CD4-positive, CD25-positive, alpha-beta regulatory T cell (primary cell): ENCODE measurements at regions not wholly inside any gene's neighbourhood (a gene's known extent, or its start where the extent isn't known, plus 50 kb on each side); places are given as distances from the start of the nearest gene placed in this dataset.

Experiments used
- ATAC-seq, 2 donors: fragments of 150-1000 bp; cut with Tn5 transposase; one replicate each; pipeline ENCODE4 v1.10.0; 2021; ENCODE audit warnings: low read depth in 2 of 2, moderate number of reproducible peaks in 2 of 2, moderate library complexity in 1 of 2
- DNase-seq, 3 donors: peaks; one replicate each; pipeline versions ENCODE4 v3.0.0 to v3.0.0-alpha.2; 2012 to 2022; ENCODE audit warnings: mixed read lengths in 1 of 3
- H3K27ac ChIP-seq: one replicate; pipeline ENCODE4 v1.7.0; 2013; ENCODE audit warnings: mild to moderate bottlenecking, low read length; ENCODE audit not compliant: insufficient read depth, poor library complexity, severe bottlenecking
- H3K27me3 ChIP-seq: one replicate; pipeline ENCODE4 v1.7.0; 2013; ENCODE audit warnings: low read length; ENCODE audit not compliant: control insufficient read depth, insufficient read depth
- H3K36me3 ChIP-seq: one replicate; pipeline ENCODE4 v1.7.0; 2013; ENCODE audit warnings: mild to moderate bottlenecking, low read length, moderate library complexity; ENCODE audit not compliant: control insufficient read depth, insufficient read depth
- H3K4me1 ChIP-seq: 2 replicates; pipeline ENCODE4 v1.7.0; 2013; ENCODE audit warnings: mild to moderate bottlenecking, low read length; ENCODE audit not compliant: insufficient read depth, control insufficient read depth, poor library complexity, severe bottlenecking
- H3K4me3 ChIP-seq: one replicate; pipeline ENCODE4 v1.7.0; 2013; ENCODE audit warnings: low read depth, mild to moderate bottlenecking, low read length, moderate library complexity
- H3K9me3 ChIP-seq, 2 experiments: 1 replicate in 1 of 2; 2 replicates in 1 of 2; pipeline ENCODE4 v1.7.0; 2013; ENCODE audit warnings: low read length in 2 of 2, mild to moderate bottlenecking in 1 of 2, moderate library complexity in 1 of 2; ENCODE audit not compliant: control insufficient read depth in 2 of 2
- H3K27ac Mint-ChIP-seq, 3 donors: one replicate each; pipeline ENCODE4 v1.8.0; 2020 to 2022; ENCODE audit warnings: mild to moderate bottlenecking in 3 of 3, mixed read lengths in 3 of 3, moderate library complexity in 2 of 3
- H3K27me3 Mint-ChIP-seq: one replicate; pipeline ENCODE4 v1.8.0; 2022; ENCODE audit warnings: mild to moderate bottlenecking, mixed read lengths
- H3K36me3 Mint-ChIP-seq: one replicate; pipeline ENCODE4 v1.8.0; 2020; ENCODE audit warnings: mixed read lengths
- H3K4me1 Mint-ChIP-seq, 4 donors: one replicate each; pipeline ENCODE4 v1.8.0; 2020 to 2022; ENCODE audit warnings: mixed read lengths in 4 of 4, mild to moderate bottlenecking in 1 of 4
- H3K4me3 Mint-ChIP-seq, 4 donors: one replicate each; pipeline ENCODE4 v1.8.0; 2020 to 2022; ENCODE audit warnings: mild to moderate bottlenecking in 4 of 4, mixed read lengths in 4 of 4, moderate library complexity in 3 of 4
- H3K9me3 Mint-ChIP-seq, 7 donors: one replicate each; pipeline ENCODE4 v1.8.0; 2020 to 2022; ENCODE audit warnings: mixed read lengths in 7 of 7, mild to moderate bottlenecking in 3 of 7, moderate library complexity in 2 of 7

- no peak overlapping the region for H3K27ac Mint-ChIP-seq
- H3K27ac ChIP-seq: no peak overlapping the region
These were observed 466.7 kb upstream of the B3GAT1 start for GRCh38 chr11:134878785-134879184.

DNA sequence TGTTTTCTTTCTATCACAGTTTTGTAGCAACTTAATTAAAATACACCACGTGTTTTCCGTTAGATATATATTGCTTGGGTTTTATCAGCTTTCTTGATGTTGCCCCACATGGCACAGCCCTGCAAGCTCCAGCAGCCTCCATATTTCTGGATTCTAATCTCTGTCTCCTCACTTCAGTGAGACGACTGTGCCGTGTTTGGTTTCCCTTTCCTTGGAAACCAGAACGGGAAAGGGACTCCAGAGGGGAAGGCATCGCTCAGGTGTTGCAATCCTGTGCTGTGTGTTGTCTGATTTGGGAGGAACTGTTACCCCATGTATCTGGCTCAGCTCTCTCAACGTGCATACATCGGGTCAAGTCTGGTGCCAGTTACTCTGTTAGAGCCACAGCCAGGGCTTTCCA lies 464.2 kb upstream of the B3GAT1 start:
- H3K4me3 ChIP-seq: no peak overlapping the region
- H3K9me3 ChIP-seq: no peaks in the 10 kb centered on the region
- Mint-ChIP-seq H3K9me3 (no peaks in the 10 kb centered on the region), H3K4me3 (no peak overlapping the region), H3K27ac (no peak overlapping the region), H3K27me3 (peaks cover 10% of the 10 kb centered on the region), H3K36me3 (no peaks in the 10 kb centered on the region), H3K4me1 (no peaks in the 10 kb centered on the region)
- DNase-seq (no peak), ATAC-seq (no peak)
- H3K36me3 ChIP-seq: no peaks in the 10 kb centered on the region
- no peak overlapping the region for H3K27ac ChIP-seq
- no peaks in the 10 kb centered on the region for H3K4me1 ChIP-seq
- H3K27me3 ChIP-seq: no peaks in the 10 kb centered on the region

More at GRCh38 chr11:134878785-134879184, 466.7 kb upstream of the B3GAT1 start:
- Histone ChIP-seq H3K4me3 (no peak overlapping the region), H3K27me3 (no peaks in the 10 kb centered on the region), H3K4me1 (no peaks in the 10 kb centered on the region), H3K9me3 (no peaks in the 10 kb centered on the region), H3K36me3 (no peaks in the 10 kb centered on the region)
- no peaks in the 10 kb centered on the region for H3K36me3 Mint-ChIP-seq
- H3K4me3 Mint-ChIP-seq: no peak overlapping the region
- peaks cover 10% of the 10 kb centered on the region for H3K27me3 Mint-ChIP-seq
- ATAC-seq (no peak), DNase-seq (no peak)
- no peaks in the 10 kb centered on the region for H3K9me3 Mint-ChIP-seq
- no peaks in the 10 kb centered on the region for H3K4me1 Mint-ChIP-seq

DNA sequence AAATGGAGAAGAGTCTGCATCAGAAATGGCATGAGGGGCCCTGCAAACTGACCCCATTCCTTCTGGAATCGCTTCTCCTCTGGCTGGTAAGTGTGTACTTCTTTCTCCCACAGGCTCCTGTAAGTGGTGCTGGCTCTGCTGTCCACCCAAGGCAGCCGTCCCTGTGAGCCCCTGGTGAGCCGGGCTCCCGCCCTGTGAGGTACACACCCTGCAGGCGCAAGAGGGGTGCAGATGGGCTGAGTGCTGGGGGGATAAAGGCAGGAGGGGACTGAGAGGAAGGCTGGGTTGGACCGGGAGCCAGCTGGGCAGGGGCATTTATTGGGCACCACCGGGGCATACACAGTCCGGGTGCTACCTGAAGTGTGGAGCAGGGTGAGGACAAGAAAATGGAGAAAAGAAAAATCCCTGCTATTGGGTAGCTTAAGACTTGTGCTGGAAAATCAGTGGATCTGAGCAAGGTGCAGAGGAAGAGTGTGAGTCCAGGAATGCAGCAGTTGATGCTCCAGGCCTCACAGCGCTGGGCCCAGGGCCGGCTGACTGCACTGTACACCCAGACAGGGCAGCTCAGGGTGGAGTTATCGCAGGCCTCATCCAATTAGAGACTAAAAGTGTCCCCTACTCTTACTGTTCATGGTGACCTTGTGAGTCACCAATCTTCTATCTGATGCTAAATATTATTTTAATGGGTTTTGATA lies 455.1 kb upstream of the B3GAT1 start:
- Histone ChIP-seq H3K27ac (no peak overlapping the region), H3K4me3 (no peak overlapping the region), H3K4me1 (no peaks in the 10 kb centered on the region), H3K9me3 (no peaks in the 10 kb centered on the region), H3K27me3 (no peaks in the 10 kb centered on the region), H3K36me3 (no peaks in the 10 kb centered on the region)
- no peak for DNase-seq
- H3K9me3 Mint-ChIP-seq: peaks cover 0 to 2% (median 0%) of the 10 kb centered on the region in 7 donors
- ATAC-seq: no peak
- no peaks in the 10 kb centered on the region for H3K27me3 Mint-ChIP-seq
- no peak overlapping the region for H3K4me3 Mint-ChIP-seq
- peaks cover 0 to 7% (median 0%) of the 10 kb centered on the region in 4 donors for H3K4me1 Mint-ChIP-seq
- no peak overlapping the region for H3K27ac Mint-ChIP-seq
- no peaks in the 10 kb centered on the region for H3K36me3 Mint-ChIP-seq

GRCh38 chr11:134866215-134866614 lies 454.2 kb upstream of the B3GAT1 start:
- no peak overlapping the region for H3K4me3 Mint-ChIP-seq
- no peaks in the 10 kb centered on the region for H3K9me3 ChIP-seq
- no peak overlapping the region for H3K27ac Mint-ChIP-seq
- H3K4me1 ChIP-seq: no peaks in the 10 kb centered on the region
- H3K27me3 Mint-ChIP-seq: no peaks in the 10 kb centered on the region
- peaks cover 0 to 7% (median 0%) of the 10 kb centered on the region in 4 donors for H3K4me1 Mint-ChIP-seq
- no peaks in the 10 kb centered on the region for H3K36me3 ChIP-seq
- ATAC-seq (no peak), DNase-seq (no peak)
- H3K36me3 Mint-ChIP-seq: no peaks in the 10 kb centered on the region
- no peak overlapping the region for H3K27ac ChIP-seq
- peaks cover 0 to 2% (median 0%) of the 10 kb centered on the region in 7 donors for H3K9me3 Mint-ChIP-seq
- no peaks in the 10 kb centered on the region for H3K27me3 ChIP-seq
- no peak overlapping the region for H3K4me3 ChIP-seq

- Mint-ChIP-seq H3K9me3 (peaks cover 0 to 2% (median 0%) of the 10 kb centered on the region in 7 donors), H3K36me3 (no peaks in the 10 kb centered on the region), H3K27ac (no peak overlapping the region), H3K4me3 (no peak overlapping the region), H3K4me1 (peaks cover 0 to 7% (median 0%) of the 10 kb centered on the region in 4 donors), H3K27me3 (no peaks in the 10 kb centered on the region)
- no peak overlapping the region for H3K4me3 ChIP-seq
- H3K9me3 ChIP-seq: no peaks in the 10 kb centered on the region
- DNase-seq (no peak), ATAC-seq (no peak)
- H3K36me3 ChIP-seq: no peaks in the 10 kb centered on the region
- H3K27ac ChIP-seq: no peak overlapping the region
- no peaks in the 10 kb centered on the region for H3K27me3 ChIP-seq
- H3K4me1 ChIP-seq: no peaks in the 10 kb centered on the region
These were observed 452.9 kb upstream of the B3GAT1 start for GRCh38 chr11:134864968-134865305.

DNA sequence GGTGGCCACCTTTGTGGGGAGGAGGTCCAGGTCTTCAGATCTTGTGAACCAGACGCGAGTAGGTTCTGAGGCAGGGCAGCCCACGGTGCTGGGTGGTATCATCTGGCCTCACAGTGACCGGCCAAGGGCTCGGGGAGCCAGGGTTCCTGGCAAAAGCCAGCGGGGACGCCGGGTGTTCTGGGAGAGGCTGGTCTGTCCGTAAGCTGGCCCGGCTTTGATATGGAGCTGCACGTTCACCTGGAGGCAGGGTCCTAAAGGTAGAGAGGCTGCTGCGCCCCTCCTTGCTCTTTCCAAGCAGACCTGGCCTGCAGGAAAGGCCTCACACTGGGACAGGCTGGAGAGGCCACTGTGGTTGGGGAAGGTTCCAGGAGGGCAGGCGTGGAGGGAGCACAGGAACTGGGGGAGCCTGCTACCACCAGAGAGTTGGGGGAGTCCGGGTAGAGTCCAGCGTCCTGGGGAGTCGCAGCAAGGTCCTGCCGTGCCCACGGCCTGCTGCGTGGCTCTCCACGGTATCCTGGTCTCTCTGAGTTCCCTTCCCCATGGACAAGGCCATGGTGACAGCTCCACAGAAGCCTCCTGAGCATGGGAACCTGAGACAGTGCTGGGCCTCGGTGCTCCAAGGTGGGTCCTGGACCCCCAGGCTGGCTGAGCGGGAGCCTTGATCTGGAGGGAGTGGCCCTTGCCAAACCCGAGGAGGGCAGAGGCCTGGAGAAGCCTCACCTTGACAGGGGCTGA lies 452.4 kb upstream of the B3GAT1 start:
- Histone ChIP-seq H3K4me3 (no peak overlapping the region), H3K27me3 (no peaks in the 10 kb centered on the region)
- no peak overlapping the region for H3K4me3 Mint-ChIP-seq

GRCh38 chr11:134863294-134863693 lies 451.3 kb upstream of the B3GAT1 start:
- H3K9me3 Mint-ChIP-seq: peaks cover 0 to 2% (median 0%) of the 10 kb centered on the region in 7 donors
- no peaks in the 10 kb centered on the region for H3K36me3 Mint-ChIP-seq
- H3K27me3 Mint-ChIP-seq: no peaks in the 10 kb centered on the region
- no peaks in the 10 kb centered on the region for H3K9me3 ChIP-seq
- no peaks in the 10 kb centered on the region for H3K27me3 ChIP-seq
- no peak for DNase-seq
- no peak overlapping the region for H3K27ac Mint-ChIP-seq
- H3K4me3 Mint-ChIP-seq: no peak overlapping the region
- H3K4me1 ChIP-seq: no peaks in the 10 kb centered on the region
- ATAC-seq: no peak
- H3K36me3 ChIP-seq: no peaks in the 10 kb centered on the region
- H3K4me1 Mint-ChIP-seq: peaks cover 0 to 3% (median 0%) of the 10 kb centered on the region in 4 donors
- H3K27ac ChIP-seq: no peak overlapping the region
- H3K4me3 ChIP-seq: no peak overlapping the region

More for the DNA sequence above, 452.4 kb upstream of the B3GAT1 start:
- Histone ChIP-seq H3K36me3 (no peaks in the 10 kb centered on the region), H3K4me1 (no peaks in the 10 kb centered on the region), H3K9me3 (no peaks in the 10 kb centered on the region), H3K27ac (no peak overlapping the region)
- Mint-ChIP-seq H3K27me3 (no peaks in the 10 kb centered on the region), H3K9me3 (peaks cover 0 to 2% (median 0%) of the 10 kb centered on the region in 7 donors), H3K4me1 (peaks cover 0 to 7% (median 0%) of the 10 kb centered on the region in 4 donors), H3K27ac (no peak overlapping the region), H3K36me3 (no peaks in the 10 kb centered on the region)
- no peak for ATAC-seq
- DNase-seq: no peak
